ENCODE measurements at regions not wholly inside any gene's neighbourhood (a gene's known extent, or its start where the extent isn't known, plus 50 kb on each side); places are given as distances from the start of the nearest gene placed in this dataset.

GRCh38 chr7:70907259-70908247 is 224.4 kb upstream of the GALNT17 start:
- no peak for DNase-seq (ENCODE audit: low read depth in 4 of 4, low spot score in 1 of 4)

GRCh38 chr7:70913924-70914323 is 218.0 kb upstream of the GALNT17 start:
- DNase-seq (ENCODE audit: low read depth in 4 of 4, low spot score in 1 of 4) = no peak

- no peak for DNase-seq (ENCODE audit: low read depth in 4 of 4, low spot score in 1 of 4)
Measured at GRCh38 chr7:70915067-70915466, 216.9 kb upstream of the GALNT17 start.

- DNase-seq (ENCODE audit: low read depth in 4 of 4, low spot score in 1 of 4) = no peak
Measured at GRCh38 chr7:70919481-70920073, 212.4 kb upstream of the GALNT17 start.

- DNase-seq (ENCODE audit: low read depth in 4 of 4, low spot score in 1 of 4) = no peak
Measured at GRCh38 chr7:70920876-70921275, 211.1 kb upstream of the GALNT17 start.

GRCh38 chr7:70923181-70923845 is 208.6 kb upstream of the GALNT17 start:
- no peak for DNase-seq (ENCODE audit: low read depth in 4 of 4, low spot score in 1 of 4)

GRCh38 chr7:70925411-70926115 is 206.4 kb upstream of the GALNT17 start:
- no peak for DNase-seq (ENCODE audit: low read depth in 4 of 4, low spot score in 1 of 4)

GRCh38 chr7:70926666-70927065 is 205.3 kb upstream of the GALNT17 start:
- DNase-seq (ENCODE audit: low read depth in 4 of 4, low spot score in 1 of 4) = no peak

- no peak for DNase-seq (ENCODE audit: low read depth in 4 of 4, low spot score in 1 of 4)
Measured at GRCh38 chr7:70935311-70935710, 196.6 kb upstream of the GALNT17 start.

GRCh38 chr7:70935854-70936253 is 196.1 kb upstream of the GALNT17 start:
- DNase-seq (ENCODE audit: low read depth in 4 of 4, low spot score in 1 of 4) = no peak

- DNase-seq (ENCODE audit: low read depth in 4 of 4, low spot score in 1 of 4) = no peak
Measured at GRCh38 chr7:70937424-70937823, 194.5 kb upstream of the GALNT17 start.

GRCh38 chr7:70940597-70940996 is 191.3 kb upstream of the GALNT17 start:
- DNase-seq (ENCODE audit: low read depth in 4 of 4, low spot score in 1 of 4) = no peak

GRCh38 chr7:70942791-70943190 is 189.2 kb upstream of the GALNT17 start:
- DNase-seq (ENCODE audit: low read depth in 4 of 4, low spot score in 1 of 4) = no peak

- DNase-seq (ENCODE audit: low read depth in 4 of 4, low spot score in 1 of 4) = no peak
Measured at GRCh38 chr7:70944516-70944915, 187.4 kb upstream of the GALNT17 start.

GRCh38 chr7:70947181-70947580 is 184.8 kb upstream of the GALNT17 start:
- DNase-seq (ENCODE audit: low read depth in 4 of 4, low spot score in 1 of 4) = no peak

GRCh38 chr7:70949862-70950261 is 182.1 kb upstream of the GALNT17 start:
- no peak for DNase-seq (ENCODE audit: low read depth in 4 of 4, low spot score in 1 of 4)

- no peak for DNase-seq (ENCODE audit: low read depth in 4 of 4, low spot score in 1 of 4)
Measured at GRCh38 chr7:70951271-70951962, 180.5 kb upstream of the GALNT17 start.

- no peak for DNase-seq (ENCODE audit: low read depth in 4 of 4, low spot score in 1 of 4)
Measured at GRCh38 chr7:70952311-70952710, 179.6 kb upstream of the GALNT17 start.

- DNase-seq (ENCODE audit: low read depth in 4 of 4, low spot score in 1 of 4) = no peak
Measured at GRCh38 chr7:70953331-70953741, 178.6 kb upstream of the GALNT17 start.

GRCh38 chr7:70953796-70954195 is 178.1 kb upstream of the GALNT17 start:
- no peak for DNase-seq (ENCODE audit: low read depth in 4 of 4, low spot score in 1 of 4)

- DNase-seq (ENCODE audit: low read depth in 4 of 4, low spot score in 1 of 4) = no peak
Measured at GRCh38 chr7:70972693-70973092, 159.3 kb upstream of the GALNT17 start.

Measured in stimulated activated CD4-positive, alpha-beta T cell treated with anti-CD3 and anti-CD28 coated beads, Interleukin-1b, Interleukin-23, amount 100 ng/mL, for 24 hours (primary cell).